A549 (cell line): ENCODE measurements at regions not wholly inside any gene's neighbourhood (a gene's known extent, or its start where the extent isn't known, plus 50 kb on each side); places are given as distances from the start of the nearest gene placed in this dataset.

Experiments
- EP300 ChIP-seq, 2 experiments: fragments of >200 bp; sonication (Bioruptor Twin); formaldehyde crosslinking; IDR thresholded peaks; 2 replicates in 1 of 2; 3 replicates in 1 of 2; pipeline ENCODE4 v1.6.1; 2016 to 2017
- ESRRA ChIP-seq: fragments of 150-350 bp; IDR thresholded peaks from 2 replicates; pipeline ENCODE4 v1.6.1; 2014; ENCODE audit warnings: mild to moderate bottlenecking, low read length, borderline replicate concordance
- GATA3 ChIP-seq: IDR thresholded peaks from 2 replicates; pipeline ENCODE4 v1.6.1; 2012; ENCODE audit warnings: borderline replicate concordance
- KDM1A ChIP-seq: fragments of 200-600 bp; sonication (generic); IDR thresholded peaks from 2 replicates; pipeline ENCODE4 v1.6.1; 2016; ENCODE audit warnings: low read depth, mild to moderate bottlenecking
- MAFK ChIP-seq: fragments of 450-650 bp; IDR thresholded peaks from 2 replicates; pipeline ENCODE4 v1.6.1; 2014; ENCODE audit not compliant: partially characterized antibody
- MAZ ChIP-seq: fragments of 150-350 bp; IDR thresholded peaks from 2 replicates; pipeline ENCODE4 v1.6.1; 2014; ENCODE audit warnings: antibody characterized with exemption, low read depth, low read length, borderline replicate concordance
- NR3C1 ChIP-seq: fragments of >200 bp; sonication (Bioruptor Twin); formaldehyde crosslinking; IDR thresholded peaks from 3 replicates; pipeline ENCODE4 v1.6.1; 2017
- POLR2A ChIP-seq: IDR thresholded peaks from 2 replicates; pipeline ENCODE4 v1.6.1; 2012; ENCODE audit warnings: mild to moderate bottlenecking, low read length
- RFX5 ChIP-seq: fragments of 450-650 bp; IDR thresholded peaks from 2 replicates; pipeline ENCODE4 v1.7.1; 2014; ENCODE audit warnings: antibody characterized with exemption, mild to moderate bottlenecking, moderate library complexity
- ZFP36 ChIP-seq: fragments of 450-650 bp; IDR thresholded peaks from 2 replicates; pipeline ENCODE4 v1.6.1; 2014; ENCODE audit warnings: borderline replicate concordance; ENCODE audit not compliant: partially characterized antibody
- TF ChIP-seq, protein P1 (sequence below): fragments of 250-450 bp; sonication (Bioruptor Pico); IDR thresholded peaks from 2 replicates; pipeline ENCODE4 v1.5.0; 2021; ENCODE audit warnings: mild to moderate bottlenecking, moderate library complexity, borderline replicate concordance
- TF ChIP-seq, protein P2 (sequence below): fragments of >200 bp; sonication (Bioruptor Twin); formaldehyde crosslinking; IDR thresholded peaks from 3 replicates; pipeline ENCODE4 v1.5.1; 2016
- TF ChIP-seq, protein P3 (sequence below): fragments of 200-600 bp; sonication (generic); IDR thresholded peaks from 2 replicates; pipeline ENCODE4 v1.6.1; 2016; ENCODE audit warnings: antibody characterized with exemption, mild to moderate bottlenecking, moderate library complexity

DNA sequence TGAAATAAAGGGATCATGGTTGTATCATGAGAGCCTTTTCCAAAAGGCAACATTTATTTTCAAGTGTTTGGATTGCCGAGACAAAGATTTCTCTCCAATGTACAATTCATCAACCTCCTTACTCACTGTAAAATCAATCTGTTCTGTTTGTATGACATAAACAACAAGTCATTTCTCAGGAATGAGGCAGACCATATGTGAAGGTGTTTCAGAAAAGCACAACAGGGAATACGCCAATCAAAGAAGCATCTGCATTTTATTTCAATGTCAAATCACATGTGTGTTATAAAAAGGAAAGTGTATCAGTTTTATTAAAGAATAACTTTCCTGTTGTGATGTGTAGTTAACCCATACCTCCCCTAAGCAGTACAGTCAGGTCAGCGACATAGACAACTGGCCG lies 653.7 kb downstream of the TFAP2A start:
- no peak for TF ChIP-seq MAZ
- no peak for TF ChIP-seq RFX5
- no peak for TF ChIP-seq KDM1A
- TF ChIP-seq, protein P1, sequence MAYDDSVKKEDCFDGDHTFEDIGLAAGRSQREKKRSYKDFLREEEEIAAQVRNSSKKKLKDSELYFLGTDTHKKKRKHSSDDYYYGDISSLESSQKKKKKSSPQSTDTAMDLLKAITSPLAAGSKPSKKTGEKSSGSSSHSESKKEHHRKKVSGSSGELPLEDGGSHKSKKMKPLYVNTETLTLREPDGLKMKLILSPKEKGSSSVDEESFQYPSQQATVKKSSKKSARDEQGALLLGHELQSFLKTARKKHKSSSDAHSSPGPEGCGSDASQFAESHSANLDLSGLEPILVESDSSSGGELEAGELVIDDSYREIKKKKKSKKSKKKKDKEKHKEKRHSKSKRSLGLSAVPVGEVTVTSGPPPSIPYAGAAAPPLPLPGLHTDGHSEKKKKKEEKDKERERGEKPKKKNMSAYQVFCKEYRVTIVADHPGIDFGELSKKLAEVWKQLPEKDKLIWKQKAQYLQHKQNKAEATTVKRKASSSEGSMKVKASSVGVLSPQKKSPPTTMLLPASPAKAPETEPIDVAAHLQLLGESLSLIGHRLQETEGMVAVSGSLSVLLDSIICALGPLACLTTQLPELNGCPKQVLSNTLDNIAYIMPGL (CRISPR knock-in tag) = no peak
- no peak for TF ChIP-seq ESRRA
- TF ChIP-seq, protein P2, sequence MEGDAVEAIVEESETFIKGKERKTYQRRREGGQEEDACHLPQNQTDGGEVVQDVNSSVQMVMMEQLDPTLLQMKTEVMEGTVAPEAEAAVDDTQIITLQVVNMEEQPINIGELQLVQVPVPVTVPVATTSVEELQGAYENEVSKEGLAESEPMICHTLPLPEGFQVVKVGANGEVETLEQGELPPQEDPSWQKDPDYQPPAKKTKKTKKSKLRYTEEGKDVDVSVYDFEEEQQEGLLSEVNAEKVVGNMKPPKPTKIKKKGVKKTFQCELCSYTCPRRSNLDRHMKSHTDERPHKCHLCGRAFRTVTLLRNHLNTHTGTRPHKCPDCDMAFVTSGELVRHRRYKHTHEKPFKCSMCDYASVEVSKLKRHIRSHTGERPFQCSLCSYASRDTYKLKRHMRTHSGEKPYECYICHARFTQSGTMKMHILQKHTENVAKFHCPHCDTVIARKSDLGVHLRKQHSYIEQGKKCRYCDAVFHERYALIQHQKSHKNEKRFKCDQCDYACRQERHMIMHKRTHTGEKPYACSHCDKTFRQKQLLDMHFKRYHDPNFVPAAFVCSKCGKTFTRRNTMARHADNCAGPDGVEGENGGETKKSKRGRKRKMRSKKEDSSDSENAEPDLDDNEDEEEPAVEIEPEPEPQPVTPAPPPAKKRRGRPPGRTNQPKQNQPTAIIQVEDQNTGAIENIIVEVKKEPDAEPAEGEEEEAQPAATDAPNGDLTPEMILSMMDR = no peak
- TF ChIP-seq, protein P3, sequence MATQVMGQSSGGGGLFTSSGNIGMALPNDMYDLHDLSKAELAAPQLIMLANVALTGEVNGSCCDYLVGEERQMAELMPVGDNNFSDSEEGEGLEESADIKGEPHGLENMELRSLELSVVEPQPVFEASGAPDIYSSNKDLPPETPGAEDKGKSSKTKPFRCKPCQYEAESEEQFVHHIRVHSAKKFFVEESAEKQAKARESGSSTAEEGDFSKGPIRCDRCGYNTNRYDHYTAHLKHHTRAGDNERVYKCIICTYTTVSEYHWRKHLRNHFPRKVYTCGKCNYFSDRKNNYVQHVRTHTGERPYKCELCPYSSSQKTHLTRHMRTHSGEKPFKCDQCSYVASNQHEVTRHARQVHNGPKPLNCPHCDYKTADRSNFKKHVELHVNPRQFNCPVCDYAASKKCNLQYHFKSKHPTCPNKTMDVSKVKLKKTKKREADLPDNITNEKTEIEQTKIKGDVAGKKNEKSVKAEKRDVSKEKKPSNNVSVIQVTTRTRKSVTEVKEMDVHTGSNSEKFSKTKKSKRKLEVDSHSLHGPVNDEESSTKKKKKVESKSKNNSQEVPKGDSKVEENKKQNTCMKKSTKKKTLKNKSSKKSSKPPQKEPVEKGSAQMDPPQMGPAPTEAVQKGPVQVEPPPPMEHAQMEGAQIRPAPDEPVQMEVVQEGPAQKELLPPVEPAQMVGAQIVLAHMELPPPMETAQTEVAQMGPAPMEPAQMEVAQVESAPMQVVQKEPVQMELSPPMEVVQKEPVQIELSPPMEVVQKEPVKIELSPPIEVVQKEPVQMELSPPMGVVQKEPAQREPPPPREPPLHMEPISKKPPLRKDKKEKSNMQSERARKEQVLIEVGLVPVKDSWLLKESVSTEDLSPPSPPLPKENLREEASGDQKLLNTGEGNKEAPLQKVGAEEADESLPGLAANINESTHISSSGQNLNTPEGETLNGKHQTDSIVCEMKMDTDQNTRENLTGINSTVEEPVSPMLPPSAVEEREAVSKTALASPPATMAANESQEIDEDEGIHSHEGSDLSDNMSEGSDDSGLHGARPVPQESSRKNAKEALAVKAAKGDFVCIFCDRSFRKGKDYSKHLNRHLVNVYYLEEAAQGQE = no peak
- no peak for TF ChIP-seq POLR2A
- TF ChIP-seq ZFP36 = no peak
- no peak for TF ChIP-seq MAFK
- no peak for TF ChIP-seq NR3C1
- no peak for TF ChIP-seq EP300 (IDR thresholded peaks at IDR 0.05)
- TF ChIP-seq GATA3 = no peak
